Keratinocyte (primary cell): ENCODE measurements at regions not wholly inside any gene's neighbourhood (a gene's known extent, or its start where the extent isn't known, plus 50 kb on each side); places are given as distances from the start of the nearest gene placed in this dataset.

Experiments used
- DNase-seq: peaks from one replicate; pipeline ENCODE4 v3.0.0-alpha.2; 2011; ENCODE audit warnings: low read depth, missing footprints, low spot score
- FAIRE-seq: peaks from 2 replicates; lab custom pipeline; 2011; peaks lifted over from hg19 to GRCh38; lab: Jason Lieb, UNC
- H2AFZ ChIP-seq: 2 replicates; pipeline ENCODE4 v1.6.0; 2012; ENCODE audit warnings: low read length, control low read depth, inconsistent platforms; ENCODE audit not compliant: control insufficient read depth
- H3K27ac ChIP-seq: 2 replicates; pipeline ENCODE4 v1.5.1; 2011; ENCODE audit warnings: low read length; ENCODE audit not compliant: control insufficient read depth, insufficient read depth
- H3K27me3 ChIP-seq: 3 replicates; pipeline ENCODE4 v1.6.0; 2011; ENCODE audit warnings: low read length; ENCODE audit not compliant: control insufficient read depth, insufficient read depth; ENCODE audit errors: extremely low read depth
- H3K36me3 ChIP-seq, 2 experiments: 2 replicates in 1 of 2; 3 replicates in 1 of 2; pipeline ENCODE4 v1.5.1; 2011; ENCODE audit warnings: low read length in 2 of 2, mild to moderate bottlenecking in 1 of 2; ENCODE audit not compliant: control insufficient read depth in 2 of 2, insufficient read depth in 2 of 2; ENCODE audit errors: extremely low read depth in 1 of 2
- H3K4me1 ChIP-seq: 3 replicates; pipeline ENCODE4 v1.5.1; 2011; ENCODE audit warnings: low read length; ENCODE audit not compliant: control insufficient read depth, insufficient read depth; ENCODE audit errors: extremely low read depth
- H3K4me2 ChIP-seq: 3 replicates; pipeline ENCODE4 v1.6.0; 2011; ENCODE audit warnings: low read depth, low read length; ENCODE audit not compliant: control insufficient read depth, insufficient read depth; ENCODE audit errors: extremely low read depth
- H3K4me3 ChIP-seq, 3 experiments: fragments of 200-600 bp in 1 of 3; sonication (generic) in 1 of 3; 2 replicates in 2 of 3; 3 replicates in 1 of 3; pipeline ENCODE4 v1.5.1; 2011 to 2016; ENCODE audit warnings: low read length in 3 of 3, mild to moderate bottlenecking in 3 of 3, control low read depth in 2 of 3, inconsistent platforms in 1 of 3, low read depth in 1 of 3, mixed read lengths in 1 of 3, mixed run types in 1 of 3, moderate library complexity in 1 of 3; ENCODE audit not compliant: control insufficient read depth in 2 of 3, insufficient read depth in 2 of 3; ENCODE audit errors: extremely low read depth in 1 of 3
- H3K79me2 ChIP-seq: 2 replicates; pipeline ENCODE4 v1.6.0; 2012; ENCODE audit warnings: low read length; ENCODE audit not compliant: control insufficient read depth, insufficient read depth
- H3K9ac ChIP-seq: 3 replicates; pipeline ENCODE4 v1.6.0; 2011; ENCODE audit warnings: low read length; ENCODE audit not compliant: control insufficient read depth, insufficient read depth; ENCODE audit errors: extremely low read depth
- H3K9me1 ChIP-seq: 3 replicates; pipeline ENCODE4 v1.6.0; 2011; ENCODE audit warnings: low read length; ENCODE audit not compliant: control insufficient read depth, insufficient read depth; ENCODE audit errors: extremely low read depth
- H3K9me3 ChIP-seq: 2 replicates; pipeline ENCODE4 v1.5.1; 2012; ENCODE audit warnings: low read depth, low read length; ENCODE audit not compliant: control insufficient read depth
- H4K20me1 ChIP-seq: 3 replicates; pipeline ENCODE4 v1.6.0; 2011; ENCODE audit warnings: low read length; ENCODE audit not compliant: control insufficient read depth, insufficient read depth; ENCODE audit errors: extremely low read depth
- EZH2 ChIP-seq: IDR thresholded peaks from one replicate; pipeline ENCODE4 v1.6.1; 2012; ENCODE audit warnings: inconsistent platforms, mild to moderate bottlenecking, low read length, moderate library complexity
- dilution Hi-C: fragments of 300-500 bp; cut with MboI; formaldehyde crosslinking; loops from one replicate; pipeline ENCODE4 v1.7.0; 2020; ENCODE audit warnings: low sequenced_read_pairs; ENCODE audit not compliant: extremely low pct_ligation_motif_present
- TF ChIP-seq, protein P1 (sequence below), 3 experiments: IDR thresholded peaks in 1 of 3; conservative IDR thresholded peaks in 1 of 3; optimal IDR thresholded peaks in 1 of 3; 2 replicates in 2 of 3; 3 replicates in 1 of 3; pipeline versions ENCODE3 to v1.5.1; 2011; ENCODE audit warnings: low read length in 3 of 3, mild to moderate bottlenecking in 3 of 3, moderate library complexity in 2 of 3, control low read depth in 1 of 3, inconsistent platforms in 1 of 3; ENCODE audit not compliant: insufficient read depth in 2 of 3; ENCODE audit errors: extremely low read depth in 1 of 3

DNA sequence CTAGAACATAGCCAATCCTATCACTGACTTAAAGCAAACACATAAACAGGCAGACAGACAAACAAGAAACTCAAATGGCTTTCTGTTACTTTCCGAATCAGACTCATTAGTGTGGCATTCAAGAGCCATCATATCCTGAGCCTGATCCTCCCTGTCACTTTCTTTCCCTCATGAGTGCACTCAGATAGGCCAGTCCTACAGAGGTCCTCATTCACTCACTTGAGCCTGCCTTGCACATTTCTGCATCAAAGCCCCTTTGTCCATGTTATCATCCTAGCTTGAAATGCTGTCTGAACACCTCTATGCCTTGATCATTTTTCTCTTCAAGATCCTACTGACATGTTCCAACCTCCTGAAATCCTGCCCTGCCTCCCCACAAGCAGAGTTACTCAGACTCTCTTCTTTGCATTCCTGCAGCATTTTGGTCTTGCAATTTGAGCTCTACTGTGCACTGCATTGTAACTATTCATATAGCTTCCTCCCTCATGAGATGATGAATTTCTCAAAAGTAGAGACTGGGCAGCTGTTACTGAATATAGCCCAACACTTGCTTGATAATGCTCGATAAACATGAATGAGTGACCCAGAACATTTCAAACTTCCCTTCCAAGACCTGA, 126.9 kb downstream of the PALM2AKAP2 start:
- no peak overlapping the region for H3K4me2 ChIP-seq
- TF ChIP-seq EZH2, result no peak
- TF ChIP-seq, protein P1, sequence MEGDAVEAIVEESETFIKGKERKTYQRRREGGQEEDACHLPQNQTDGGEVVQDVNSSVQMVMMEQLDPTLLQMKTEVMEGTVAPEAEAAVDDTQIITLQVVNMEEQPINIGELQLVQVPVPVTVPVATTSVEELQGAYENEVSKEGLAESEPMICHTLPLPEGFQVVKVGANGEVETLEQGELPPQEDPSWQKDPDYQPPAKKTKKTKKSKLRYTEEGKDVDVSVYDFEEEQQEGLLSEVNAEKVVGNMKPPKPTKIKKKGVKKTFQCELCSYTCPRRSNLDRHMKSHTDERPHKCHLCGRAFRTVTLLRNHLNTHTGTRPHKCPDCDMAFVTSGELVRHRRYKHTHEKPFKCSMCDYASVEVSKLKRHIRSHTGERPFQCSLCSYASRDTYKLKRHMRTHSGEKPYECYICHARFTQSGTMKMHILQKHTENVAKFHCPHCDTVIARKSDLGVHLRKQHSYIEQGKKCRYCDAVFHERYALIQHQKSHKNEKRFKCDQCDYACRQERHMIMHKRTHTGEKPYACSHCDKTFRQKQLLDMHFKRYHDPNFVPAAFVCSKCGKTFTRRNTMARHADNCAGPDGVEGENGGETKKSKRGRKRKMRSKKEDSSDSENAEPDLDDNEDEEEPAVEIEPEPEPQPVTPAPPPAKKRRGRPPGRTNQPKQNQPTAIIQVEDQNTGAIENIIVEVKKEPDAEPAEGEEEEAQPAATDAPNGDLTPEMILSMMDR (optimal IDR thresholded peaks at IDR 0.05 in 1 of 3, IDR thresholded peaks at IDR 0.05 in 1 of 3, conservative IDR thresholded peaks at IDR 0.05 in 1 of 3; ENCODE audit: extremely low read depth in 1 of 3, insufficient read depth in 2 of 3, low read length in 3 of 3), result peak in 1 of 3 experiments; percentile 20
- no peaks in the 10 kb centered on the region for H4K20me1 ChIP-seq
- H3K4me1 ChIP-seq, result peaks cover 23% of the 10 kb centered on the region
- no peak overlapping the region for H3K4me3 ChIP-seq
- dilution Hi-C loops, result loop anchor here (25.0 kb wide), 1 partner anchor 155 kb away; no protein-coding TSS in a partner anchor
- H3K27me3 ChIP-seq, result no peaks in the 10 kb centered on the region
- H3K79me2 ChIP-seq, result no peaks in the 10 kb centered on the region
- DNase-seq (no peak), FAIRE-seq (no peak)
- H3K9me1 ChIP-seq, result no peaks in the 10 kb centered on the region
- H3K9me3 ChIP-seq, result no peaks in the 10 kb centered on the region
- no peak overlapping the region for H2AFZ ChIP-seq
- H3K9ac ChIP-seq, result no peak overlapping the region
- no peak overlapping the region for H3K27ac ChIP-seq
- H3K36me3 ChIP-seq, result no peaks in the 10 kb centered on the region

DNA sequence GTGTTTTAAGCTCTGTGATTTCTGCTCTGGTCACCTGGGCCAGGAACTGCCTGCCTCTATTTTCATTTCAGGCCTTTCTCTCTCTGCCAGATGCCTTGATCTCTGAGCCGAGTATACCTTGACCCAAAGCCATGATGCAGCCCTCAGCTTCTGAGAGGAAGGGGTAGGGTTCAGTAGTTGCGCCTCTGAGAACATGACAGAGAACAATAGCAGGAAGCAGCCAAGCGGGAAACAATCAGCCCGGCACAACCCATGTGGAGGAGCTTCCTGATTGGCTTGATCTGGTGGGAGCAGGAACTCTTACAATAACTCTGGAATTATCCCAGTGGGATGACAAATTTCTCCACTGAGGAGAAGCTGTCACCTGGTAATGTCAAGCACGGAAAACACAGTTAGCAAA, 127.4 kb downstream of the PALM2AKAP2 start:
- Histone ChIP-seq H3K9me1 (no peaks in the 10 kb centered on the region), H3K4me2 (no peak overlapping the region), H3K4me1 (peaks cover 28% of the 10 kb centered on the region), H3K36me3 (no peaks in the 10 kb centered on the region), H3K79me2 (no peaks in the 10 kb centered on the region), H4K20me1 (no peaks in the 10 kb centered on the region), H3K4me3 (no peak overlapping the region), H3K9ac (no peak overlapping the region), H3K27me3 (no peaks in the 10 kb centered on the region), H3K27ac (no peak overlapping the region), H2AFZ (no peak overlapping the region), H3K9me3 (no peaks in the 10 kb centered on the region)
- dilution Hi-C loops, result loop anchor here (25.0 kb wide), 1 partner anchor 155 kb away; no protein-coding TSS in a partner anchor
- FAIRE-seq (no peak), DNase-seq (no peak)
- TF ChIP-seq, protein P1 (optimal IDR thresholded peaks at IDR 0.05 in 1 of 3, IDR thresholded peaks at IDR 0.05 in 1 of 3, conservative IDR thresholded peaks at IDR 0.05 in 1 of 3; ENCODE audit: extremely low read depth in 1 of 3, insufficient read depth in 2 of 3, low read length in 3 of 3), result no peak
- TF ChIP-seq EZH2, result no peak
